ENCODE measurements at regions not wholly inside any gene's neighbourhood (a gene's known extent, or its start where the extent isn't known, plus 50 kb on each side); places are given as distances from the start of the nearest gene placed in this dataset.

DNA sequence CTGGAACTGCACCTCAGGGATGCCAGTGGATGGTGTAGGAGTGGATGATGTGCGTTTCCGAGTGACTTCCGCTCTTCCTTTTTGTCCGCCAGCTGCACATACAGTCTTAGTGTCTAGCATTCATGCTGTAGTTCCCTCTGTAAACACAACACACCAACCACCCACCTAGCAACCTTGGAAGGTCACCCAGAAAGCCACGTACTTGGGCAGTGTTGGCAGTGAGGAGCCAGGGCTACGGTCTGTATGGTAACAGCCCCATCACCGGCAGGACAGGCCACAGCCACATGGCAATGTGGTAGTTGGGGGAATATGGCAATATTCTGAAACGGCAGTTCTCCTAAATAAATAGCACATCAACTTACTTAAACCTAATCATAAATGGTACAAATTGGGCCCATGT, 613.5 kb upstream of the MGMT start:
- H3K9me3 Mint-ChIP-seq, result no peaks in the 10 kb centered on the region
- no peaks in the 10 kb centered on the region for H3K36me3 Mint-ChIP-seq (ENCODE audit: low read depth)
- no peaks in the 10 kb centered on the region for H3K27me3 Mint-ChIP-seq
- no peaks in the 10 kb centered on the region for H3K4me1 Mint-ChIP-seq (ENCODE audit: low read depth)
- no peak overlapping the region for H3K4me3 Mint-ChIP-seq
- no peak overlapping the region for H3K27ac Mint-ChIP-seq
- no peak for DNase-seq

- H3K27ac Mint-ChIP-seq, result no peak overlapping the region
- H3K4me3 Mint-ChIP-seq, result no peak overlapping the region
- no peaks in the 10 kb centered on the region for H3K36me3 Mint-ChIP-seq (ENCODE audit: low read depth)
- H3K27me3 Mint-ChIP-seq, result no peaks in the 10 kb centered on the region
- no peaks in the 10 kb centered on the region for H3K4me1 Mint-ChIP-seq (ENCODE audit: low read depth)
- DNase-seq, result no peak
- no peaks in the 10 kb centered on the region for H3K9me3 Mint-ChIP-seq
Measured at GRCh38 chr10:128854204-128854603, 612.8 kb upstream of the MGMT start.

DNA sequence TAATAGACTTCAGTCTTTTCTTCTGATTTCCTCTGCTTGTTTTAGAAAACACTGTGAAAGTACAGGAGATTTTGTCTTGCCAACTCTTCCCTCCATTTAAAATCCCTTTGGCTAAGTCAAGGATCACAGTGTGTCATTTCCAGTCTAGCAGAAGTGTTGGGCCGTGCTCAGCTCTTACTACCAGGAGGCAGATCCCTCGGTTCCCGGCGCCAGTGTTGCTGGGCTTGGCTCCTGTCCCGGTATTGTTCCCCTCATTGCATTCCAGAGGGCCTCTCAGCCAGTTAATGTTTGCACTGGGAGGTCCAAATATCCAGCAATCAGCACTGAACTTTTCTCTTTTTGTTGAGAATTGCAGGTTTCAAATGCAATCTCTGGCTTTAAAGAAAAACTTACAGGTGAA, 612.1 kb upstream of the MGMT start:
- Mint-ChIP-seq H3K4me1 (ENCODE audit: low read depth) (no peaks in the 10 kb centered on the region), H3K27me3 (no peaks in the 10 kb centered on the region), H3K36me3 (ENCODE audit: low read depth) (no peaks in the 10 kb centered on the region), H3K9me3 (no peaks in the 10 kb centered on the region), H3K27ac (no peak overlapping the region), H3K4me3 (no peak overlapping the region)
- DNase-seq, result no peak

DNA sequence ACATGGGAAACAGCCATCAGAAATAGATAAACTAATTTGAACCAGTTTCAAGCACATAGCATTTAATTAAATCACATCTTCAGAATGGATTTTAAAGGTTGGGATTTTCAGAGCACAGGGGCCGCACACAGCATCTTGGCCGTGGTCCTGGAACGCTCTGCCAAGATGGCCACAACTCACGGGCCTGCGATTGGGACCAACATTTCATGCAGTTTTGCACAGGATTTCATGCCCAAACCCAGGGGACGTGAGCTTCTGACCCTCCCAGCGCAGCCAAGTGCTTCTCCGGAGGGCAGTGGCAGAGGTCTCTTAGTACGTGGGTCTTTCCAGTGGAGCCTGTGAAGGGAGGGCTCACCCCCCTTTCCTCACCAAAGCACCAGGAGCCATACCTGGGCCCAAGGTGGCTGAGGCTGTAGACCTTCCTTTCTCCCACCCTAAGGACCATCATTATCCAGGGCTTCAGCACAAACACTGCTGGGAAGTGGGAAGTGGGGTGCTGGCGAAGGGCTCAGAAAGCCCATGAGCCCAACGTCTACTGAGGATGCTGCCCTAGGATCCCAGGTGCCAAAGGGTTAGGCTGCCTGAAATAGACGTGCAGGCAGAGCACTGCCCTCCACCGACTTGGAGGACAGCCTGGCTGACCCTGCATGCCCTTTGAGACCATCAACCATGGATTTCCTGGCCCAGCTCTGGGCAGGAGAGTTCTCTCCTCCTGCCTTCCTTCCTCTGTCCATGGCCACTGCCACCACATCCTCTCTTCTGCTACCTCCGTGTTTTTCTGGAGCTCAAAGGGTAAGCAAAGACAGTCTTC, 611.2 kb upstream of the MGMT start:
- H3K27me3 Mint-ChIP-seq, result no peaks in the 10 kb centered on the region
- DNase-seq, result no peak
- no peaks in the 10 kb centered on the region for H3K9me3 Mint-ChIP-seq
- H3K4me3 Mint-ChIP-seq, result no peak overlapping the region
- H3K4me1 Mint-ChIP-seq (ENCODE audit: low read depth), result no peaks in the 10 kb centered on the region
- H3K36me3 Mint-ChIP-seq (ENCODE audit: low read depth), result no peaks in the 10 kb centered on the region
- no peak overlapping the region for H3K27ac Mint-ChIP-seq

DNA sequence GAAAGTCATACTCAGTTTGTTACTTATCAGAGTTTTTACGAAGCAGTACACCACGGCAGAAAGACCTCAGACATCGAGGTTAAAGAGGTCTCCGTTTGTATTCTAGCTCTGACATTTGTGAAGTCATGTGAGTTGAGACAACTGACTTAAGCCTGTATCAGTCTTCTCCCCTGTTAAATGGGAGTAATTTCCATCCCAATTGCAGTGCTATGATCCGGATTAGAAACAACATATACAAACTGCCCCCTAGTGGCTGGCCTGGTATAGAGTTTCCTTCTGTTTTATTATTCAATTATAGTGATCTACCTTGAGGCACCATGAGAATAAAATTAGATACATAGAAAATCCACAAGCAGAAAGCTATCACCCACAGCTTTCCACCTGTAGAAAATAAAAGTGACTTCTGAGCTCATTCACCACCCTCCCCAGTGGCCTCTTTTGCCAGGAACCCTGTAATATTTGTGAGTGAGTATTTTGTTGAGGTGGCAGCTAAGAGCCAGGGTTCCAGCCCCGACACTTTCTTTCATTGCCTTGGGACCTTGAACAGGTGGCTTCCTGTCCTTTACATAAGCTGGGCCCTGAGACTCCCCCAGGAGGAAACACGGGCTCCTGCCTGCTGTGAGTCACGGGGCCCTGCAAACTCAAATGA, 607.2 kb upstream of the MGMT start:
- no peak overlapping the region for H3K4me3 Mint-ChIP-seq
- H3K9me3 Mint-ChIP-seq, result no peaks in the 10 kb centered on the region
- H3K4me1 Mint-ChIP-seq (ENCODE audit: low read depth), result no peaks in the 10 kb centered on the region
- H3K27me3 Mint-ChIP-seq, result no peaks in the 10 kb centered on the region
- DNase-seq, result no peak
- no peaks in the 10 kb centered on the region for H3K36me3 Mint-ChIP-seq (ENCODE audit: low read depth)
- no peak overlapping the region for H3K27ac Mint-ChIP-seq

DNA sequence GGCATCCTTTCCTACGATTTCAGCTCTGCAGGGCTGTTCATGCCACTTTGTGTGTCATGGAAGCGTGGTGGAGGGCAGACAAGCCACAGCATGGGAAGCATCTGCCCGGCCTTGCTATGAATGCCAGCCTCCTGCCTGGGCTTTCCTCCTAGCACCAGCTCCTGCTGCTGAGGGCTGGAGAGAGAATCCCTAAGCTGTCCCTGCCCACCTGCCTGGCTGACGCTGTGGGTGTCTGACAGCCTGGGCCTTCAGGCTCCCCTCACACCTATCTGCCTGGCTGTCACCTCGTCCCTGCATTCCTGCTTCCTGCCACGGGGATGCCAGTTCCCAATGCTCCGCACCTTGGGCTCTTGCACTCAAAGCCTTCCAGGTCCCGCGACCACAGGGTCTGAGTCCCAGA, 606.5 kb upstream of the MGMT start:
- DNase-seq, result no peak
- Mint-ChIP-seq H3K9me3 (no peaks in the 10 kb centered on the region), H3K27me3 (no peaks in the 10 kb centered on the region), H3K27ac (no peak overlapping the region), H3K4me1 (ENCODE audit: low read depth) (no peaks in the 10 kb centered on the region), H3K4me3 (no peak overlapping the region), H3K36me3 (ENCODE audit: low read depth) (no peaks in the 10 kb centered on the region)

- H3K4me3 Mint-ChIP-seq, result no peak overlapping the region
- no peak overlapping the region for H3K27ac Mint-ChIP-seq
- H3K9me3 Mint-ChIP-seq, result no peaks in the 10 kb centered on the region
- H3K27me3 Mint-ChIP-seq, result no peaks in the 10 kb centered on the region
- H3K4me1 Mint-ChIP-seq (ENCODE audit: low read depth), result no peaks in the 10 kb centered on the region
- H3K36me3 Mint-ChIP-seq (ENCODE audit: low read depth), result no peaks in the 10 kb centered on the region
- DNase-seq, result no peak
Measured at GRCh38 chr10:128861018-128861901, 605.8 kb upstream of the MGMT start.

DNA sequence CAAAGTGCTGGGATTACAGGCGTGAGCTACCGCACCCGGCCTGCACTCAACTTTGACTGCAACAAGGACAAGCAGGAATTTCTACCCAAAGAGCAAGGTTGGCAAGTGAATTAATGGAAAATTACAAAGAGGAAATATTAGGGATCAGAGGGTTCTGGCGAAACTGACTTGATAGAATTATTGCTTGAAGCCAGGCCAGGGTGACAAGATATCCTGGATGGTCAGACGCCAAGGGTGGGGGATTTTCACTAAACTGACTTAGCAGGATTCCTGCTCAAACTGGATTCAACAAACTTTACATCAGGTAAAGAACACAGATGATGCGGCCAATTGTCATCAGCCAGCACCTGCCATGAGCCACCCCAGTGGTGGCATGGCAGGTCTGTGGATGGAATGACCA, 603.6 kb upstream of the MGMT start:
- Mint-ChIP-seq H3K4me1 (ENCODE audit: low read depth) (no peaks in the 10 kb centered on the region), H3K4me3 (no peak overlapping the region), H3K27me3 (no peaks in the 10 kb centered on the region), H3K36me3 (ENCODE audit: low read depth) (no peaks in the 10 kb centered on the region), H3K27ac (no peak overlapping the region), H3K9me3 (no peaks in the 10 kb centered on the region)
- DNase-seq, result no peak

- DNase-seq, result no peak
- Mint-ChIP-seq H3K9me3 (no peaks in the 10 kb centered on the region), H3K27ac (no peak overlapping the region), H3K36me3 (ENCODE audit: low read depth) (no peaks in the 10 kb centered on the region), H3K4me1 (ENCODE audit: low read depth) (no peaks in the 10 kb centered on the region), H3K4me3 (no peak overlapping the region), H3K27me3 (no peaks in the 10 kb centered on the region)
Measured at GRCh38 chr10:128863823-128864405, 603.1 kb upstream of the MGMT start.

GRCh38 chr10:128864554-128865295, 602.3 kb upstream of the MGMT start:
- no peaks in the 10 kb centered on the region for H3K27me3 Mint-ChIP-seq
- no peak for DNase-seq
- no peak overlapping the region for H3K27ac Mint-ChIP-seq
- no peak overlapping the region for H3K4me3 Mint-ChIP-seq
- no peaks in the 10 kb centered on the region for H3K9me3 Mint-ChIP-seq
- H3K36me3 Mint-ChIP-seq (ENCODE audit: low read depth), result no peaks in the 10 kb centered on the region
- no peaks in the 10 kb centered on the region for H3K4me1 Mint-ChIP-seq (ENCODE audit: low read depth)

- Mint-ChIP-seq H3K27me3 (no peaks in the 10 kb centered on the region), H3K4me1 (ENCODE audit: low read depth) (no peaks in the 10 kb centered on the region), H3K27ac (no peak overlapping the region), H3K4me3 (no peak overlapping the region), H3K36me3 (ENCODE audit: low read depth) (no peaks in the 10 kb centered on the region), H3K9me3 (no peaks in the 10 kb centered on the region)
- no peak for DNase-seq
Measured at GRCh38 chr10:128865436-128866195, 601.4 kb upstream of the MGMT start.

GRCh38 chr10:128866551-128866950, 600.5 kb upstream of the MGMT start:
- H3K36me3 Mint-ChIP-seq (ENCODE audit: low read depth), result no peaks in the 10 kb centered on the region
- no peaks in the 10 kb centered on the region for H3K27me3 Mint-ChIP-seq
- no peak overlapping the region for H3K27ac Mint-ChIP-seq
- no peak for DNase-seq
- no peaks in the 10 kb centered on the region for H3K4me1 Mint-ChIP-seq (ENCODE audit: low read depth)
- no peaks in the 10 kb centered on the region for H3K9me3 Mint-ChIP-seq
- no peak overlapping the region for H3K4me3 Mint-ChIP-seq

- Mint-ChIP-seq H3K9me3 (no peaks in the 10 kb centered on the region), H3K36me3 (ENCODE audit: low read depth) (no peaks in the 10 kb centered on the region), H3K27ac (no peak overlapping the region), H3K4me1 (ENCODE audit: low read depth) (no peaks in the 10 kb centered on the region), H3K4me3 (no peak overlapping the region), H3K27me3 (no peaks in the 10 kb centered on the region)
- no peak for DNase-seq
Measured at GRCh38 chr10:128867210-128867609, 599.8 kb upstream of the MGMT start.

Data from activated T-cell treated with anti-CD3 and anti-CD28 coated beads, Interleukin-2, amount 50 U/mL, for 24 hours (primary cell).